ENCODE measurements at regions not wholly inside any gene's neighbourhood (a gene's known extent, or its start where the extent isn't known, plus 50 kb on each side); places are given as distances from the start of the nearest gene placed in this dataset.

GRCh38 chr12:94078736-94079509, 69.5 kb upstream of the PLXNC1 start:
- TF ChIP-seq, protein P1, sequence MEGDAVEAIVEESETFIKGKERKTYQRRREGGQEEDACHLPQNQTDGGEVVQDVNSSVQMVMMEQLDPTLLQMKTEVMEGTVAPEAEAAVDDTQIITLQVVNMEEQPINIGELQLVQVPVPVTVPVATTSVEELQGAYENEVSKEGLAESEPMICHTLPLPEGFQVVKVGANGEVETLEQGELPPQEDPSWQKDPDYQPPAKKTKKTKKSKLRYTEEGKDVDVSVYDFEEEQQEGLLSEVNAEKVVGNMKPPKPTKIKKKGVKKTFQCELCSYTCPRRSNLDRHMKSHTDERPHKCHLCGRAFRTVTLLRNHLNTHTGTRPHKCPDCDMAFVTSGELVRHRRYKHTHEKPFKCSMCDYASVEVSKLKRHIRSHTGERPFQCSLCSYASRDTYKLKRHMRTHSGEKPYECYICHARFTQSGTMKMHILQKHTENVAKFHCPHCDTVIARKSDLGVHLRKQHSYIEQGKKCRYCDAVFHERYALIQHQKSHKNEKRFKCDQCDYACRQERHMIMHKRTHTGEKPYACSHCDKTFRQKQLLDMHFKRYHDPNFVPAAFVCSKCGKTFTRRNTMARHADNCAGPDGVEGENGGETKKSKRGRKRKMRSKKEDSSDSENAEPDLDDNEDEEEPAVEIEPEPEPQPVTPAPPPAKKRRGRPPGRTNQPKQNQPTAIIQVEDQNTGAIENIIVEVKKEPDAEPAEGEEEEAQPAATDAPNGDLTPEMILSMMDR (conservative IDR thresholded peaks at IDR 0.05; ENCODE audit: low read depth in 2 of 2), result no peak
- TF ChIP-seq, protein P2, sequence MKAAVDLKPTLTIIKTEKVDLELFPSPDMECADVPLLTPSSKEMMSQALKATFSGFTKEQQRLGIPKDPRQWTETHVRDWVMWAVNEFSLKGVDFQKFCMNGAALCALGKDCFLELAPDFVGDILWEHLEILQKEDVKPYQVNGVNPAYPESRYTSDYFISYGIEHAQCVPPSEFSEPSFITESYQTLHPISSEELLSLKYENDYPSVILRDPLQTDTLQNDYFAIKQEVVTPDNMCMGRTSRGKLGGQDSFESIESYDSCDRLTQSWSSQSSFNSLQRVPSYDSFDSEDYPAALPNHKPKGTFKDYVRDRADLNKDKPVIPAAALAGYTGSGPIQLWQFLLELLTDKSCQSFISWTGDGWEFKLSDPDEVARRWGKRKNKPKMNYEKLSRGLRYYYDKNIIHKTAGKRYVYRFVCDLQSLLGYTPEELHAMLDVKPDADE (IDR thresholded peaks at IDR 0.05), result no peak
- TF ChIP-seq EZH2 (IDR thresholded peaks at IDR 0.05; ENCODE audit: low read depth, unreplicated experiment), result no peak
- no peak for TF ChIP-seq EZH2phosphoT487 (IDR thresholded peaks at IDR 0.05; ENCODE audit: unreplicated experiment)

Measured in GM23338 (cell line).